PC-3 (cell line): ENCODE measurements at regions not wholly inside any gene's neighbourhood (a gene's known extent, or its start where the extent isn't known, plus 50 kb on each side); places are given as distances from the start of the nearest gene placed in this dataset.
"Not testable (repeated sequence)": the region's sequence is repeated elsewhere in the genome, so short reads cannot be mapped to it uniquely, and the experiment has no call there.

Source experiments
- CTCF ChIP-seq: fragments of 300-600 bp; sonication (generic); conservative IDR thresholded peaks from 2 replicates; pipeline ENCODE4 v1.5.1; 2017; ENCODE audit warnings: antibody characterized with exemption, low read depth, mild to moderate bottlenecking, low read length
- EZH2 ChIP-seq: fragments of 300-600 bp; sonication (generic); IDR thresholded peaks from one replicate; pipeline ENCODE4 v1.6.1; 2017; ENCODE audit warnings: antibody characterized with exemption, mild to moderate bottlenecking, low read length; ENCODE audit not compliant: unreplicated experiment

- not testable (repeated sequence) for TF ChIP-seq CTCF, EZH2
These were observed 69.9 kb upstream of the JCAD start for GRCh38 chr10:30129326-30129725.
